GM12874 (cell line): ENCODE measurements at regions not wholly inside any gene's neighbourhood (a gene's known extent, or its start where the extent isn't known, plus 50 kb on each side); places are given as distances from the start of the nearest gene placed in this dataset.

Experiments used
- TF ChIP-seq, protein P1 (sequence below): IDR thresholded peaks from 2 replicates; pipeline ENCODE4 v1.5.1; 2011; ENCODE audit warnings: low read depth, mild to moderate bottlenecking, control low read depth, low read length, moderate library complexity; ENCODE audit not compliant: insufficient read depth

DNA sequence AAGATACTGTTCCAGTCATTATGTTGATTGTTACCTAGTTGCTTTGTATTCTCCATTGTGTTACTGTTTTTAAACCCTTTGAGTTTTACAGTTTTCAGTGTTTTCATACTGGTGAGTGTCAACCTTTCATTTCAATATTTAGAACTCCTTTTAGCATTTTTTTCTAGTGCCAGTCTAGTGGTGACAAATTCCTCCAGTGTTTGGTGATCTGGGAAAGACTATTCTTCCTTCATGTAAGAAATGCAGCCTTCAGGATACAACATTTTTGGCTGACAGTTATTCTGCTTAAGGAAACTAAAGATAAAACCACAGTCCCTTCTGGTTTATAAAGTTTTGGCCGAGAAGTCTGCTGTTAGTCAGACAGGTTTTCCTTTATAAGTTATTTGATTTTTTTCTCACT lies 143.8 kb downstream of the ETAA1 start:
- TF ChIP-seq, protein P1, sequence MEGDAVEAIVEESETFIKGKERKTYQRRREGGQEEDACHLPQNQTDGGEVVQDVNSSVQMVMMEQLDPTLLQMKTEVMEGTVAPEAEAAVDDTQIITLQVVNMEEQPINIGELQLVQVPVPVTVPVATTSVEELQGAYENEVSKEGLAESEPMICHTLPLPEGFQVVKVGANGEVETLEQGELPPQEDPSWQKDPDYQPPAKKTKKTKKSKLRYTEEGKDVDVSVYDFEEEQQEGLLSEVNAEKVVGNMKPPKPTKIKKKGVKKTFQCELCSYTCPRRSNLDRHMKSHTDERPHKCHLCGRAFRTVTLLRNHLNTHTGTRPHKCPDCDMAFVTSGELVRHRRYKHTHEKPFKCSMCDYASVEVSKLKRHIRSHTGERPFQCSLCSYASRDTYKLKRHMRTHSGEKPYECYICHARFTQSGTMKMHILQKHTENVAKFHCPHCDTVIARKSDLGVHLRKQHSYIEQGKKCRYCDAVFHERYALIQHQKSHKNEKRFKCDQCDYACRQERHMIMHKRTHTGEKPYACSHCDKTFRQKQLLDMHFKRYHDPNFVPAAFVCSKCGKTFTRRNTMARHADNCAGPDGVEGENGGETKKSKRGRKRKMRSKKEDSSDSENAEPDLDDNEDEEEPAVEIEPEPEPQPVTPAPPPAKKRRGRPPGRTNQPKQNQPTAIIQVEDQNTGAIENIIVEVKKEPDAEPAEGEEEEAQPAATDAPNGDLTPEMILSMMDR: no peak

DNA sequence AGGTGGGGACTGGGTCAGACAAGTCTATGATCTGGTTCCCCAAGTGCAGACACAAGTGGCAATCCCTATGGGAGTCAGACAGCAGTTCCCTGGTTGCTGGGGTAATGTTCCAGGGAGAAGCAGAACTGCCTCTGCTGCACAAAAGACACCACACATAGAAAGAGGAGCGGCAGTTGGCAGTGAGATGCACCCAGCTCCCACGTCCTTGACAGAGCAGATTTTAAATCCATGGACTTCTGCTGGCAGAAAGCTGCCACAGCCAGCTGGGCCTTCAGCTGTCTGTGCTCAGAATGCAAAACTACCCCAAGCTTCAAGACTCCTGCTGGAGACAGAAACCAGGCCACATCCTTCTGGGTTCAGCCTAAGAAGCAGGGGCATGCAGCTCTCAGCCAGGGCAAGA lies 147.2 kb downstream of the ETAA1 start:
- TF ChIP-seq, protein P1: no peak

DNA sequence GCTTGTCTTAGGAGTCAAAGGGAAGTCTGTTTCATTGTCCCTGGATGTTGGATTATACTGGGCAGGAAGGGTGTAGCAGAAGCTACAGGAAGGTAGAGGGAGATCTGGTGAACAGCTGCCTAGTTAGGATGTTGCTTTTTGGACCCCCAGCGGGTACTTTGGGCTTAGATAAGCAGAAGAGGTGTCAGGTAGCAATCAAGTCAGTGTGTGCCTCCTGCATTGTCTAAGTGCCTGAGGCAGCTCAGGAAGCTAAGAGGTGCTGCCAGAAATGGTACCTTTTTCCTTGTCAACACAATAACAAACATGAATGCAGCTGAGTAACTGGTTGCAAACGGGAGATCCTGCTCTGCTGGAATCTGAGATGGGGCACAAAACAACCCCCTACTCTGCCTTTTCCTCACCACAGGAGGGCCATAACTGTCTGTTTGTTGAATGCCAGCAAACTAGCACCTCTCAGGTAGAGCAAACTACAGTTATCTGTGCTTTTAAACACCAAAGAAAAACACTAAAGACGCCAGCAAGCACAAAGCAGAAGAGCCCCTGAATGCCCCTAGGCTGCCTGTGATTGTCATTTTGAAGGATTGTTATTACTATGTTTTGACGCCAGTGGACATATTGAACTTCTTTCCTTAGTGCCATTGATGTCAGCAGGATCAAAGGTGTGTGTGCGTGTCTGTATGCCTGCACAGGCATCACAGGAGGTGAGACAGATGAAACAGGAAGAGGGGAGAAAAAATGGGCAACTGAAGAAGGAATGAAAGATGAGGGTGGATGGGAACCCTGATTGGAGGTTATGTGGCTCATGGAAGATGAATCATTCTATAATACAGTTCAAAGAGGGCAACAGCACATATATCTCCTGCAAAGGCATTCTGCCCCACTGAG lies 151.4 kb downstream of the ETAA1 start:
- TF ChIP-seq, protein P1: no peak

DNA sequence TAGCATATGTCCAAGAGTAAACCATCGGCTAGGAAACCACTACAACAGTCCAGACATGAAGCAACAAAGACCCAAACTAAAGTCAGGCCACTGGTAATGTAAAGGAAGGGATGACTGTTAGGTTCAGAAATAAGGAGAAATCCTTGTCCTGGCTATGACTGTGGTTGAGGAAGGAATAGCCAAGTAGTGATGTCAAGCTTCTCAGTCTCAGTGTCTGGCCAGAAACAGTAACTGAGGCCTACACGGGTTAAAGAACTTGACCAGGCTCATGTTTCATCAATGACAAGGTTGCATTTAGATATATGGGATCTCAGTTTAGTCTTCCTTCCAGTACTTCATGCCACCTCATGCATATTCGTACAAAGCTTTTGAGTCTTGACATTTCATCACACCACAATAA lies 162.0 kb downstream of the ETAA1 start:
- TF ChIP-seq, protein P1: no peak

DNA sequence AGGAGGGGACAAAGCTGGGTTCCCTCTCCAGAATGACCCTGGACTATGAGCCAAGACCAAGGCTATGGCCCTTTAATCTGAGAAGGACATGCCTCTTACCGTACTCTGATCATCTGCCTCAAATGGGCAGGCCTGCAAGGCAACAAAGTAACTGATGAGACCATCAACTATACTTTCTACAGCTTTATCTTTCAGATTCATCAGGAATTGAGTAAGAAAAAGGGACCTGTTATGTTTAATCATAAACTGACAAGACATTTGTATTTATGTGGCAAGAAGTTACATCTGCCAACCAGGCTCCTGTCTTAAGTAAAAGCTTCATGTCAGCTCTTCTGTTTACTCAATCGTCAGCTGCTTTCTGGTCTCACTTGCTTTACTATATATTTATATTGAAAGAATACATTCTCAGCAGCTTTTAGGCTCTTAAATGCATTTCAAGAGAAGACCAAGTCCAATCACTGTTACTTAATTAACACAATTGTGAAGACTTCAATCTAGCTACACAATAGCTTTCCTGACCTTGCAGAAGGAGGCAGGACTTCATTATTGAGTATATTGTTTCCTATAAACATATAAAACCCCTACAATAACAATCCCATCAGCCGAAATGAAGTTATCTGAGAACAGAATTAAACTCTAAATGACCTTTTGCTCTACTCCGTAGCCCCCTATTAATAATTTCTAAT lies 163.8 kb downstream of the ETAA1 start:
- TF ChIP-seq, protein P1: no peak

DNA sequence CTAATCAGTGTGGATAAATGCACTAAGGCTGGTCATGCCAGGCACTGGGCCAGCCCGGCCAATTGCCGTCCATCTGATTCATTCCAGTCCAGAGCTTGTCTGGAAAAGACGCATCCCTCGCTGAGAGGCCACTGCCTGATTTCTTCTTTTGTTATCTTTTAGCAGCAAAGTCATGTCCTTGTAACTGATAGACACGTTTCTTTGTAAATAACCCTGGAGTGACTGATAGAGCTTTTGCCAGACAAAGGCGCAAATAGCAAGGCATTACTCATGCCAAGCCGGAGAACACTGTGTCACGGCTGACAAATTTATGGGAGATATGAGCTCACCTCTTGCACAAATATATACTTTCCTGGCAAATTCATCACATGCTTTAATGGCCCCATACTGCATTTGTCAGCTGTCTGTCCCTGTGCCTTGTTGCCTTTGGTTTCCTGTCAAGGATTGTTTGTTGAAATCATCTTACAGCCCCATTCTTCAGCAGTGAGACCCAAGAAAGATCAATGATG lies 164.4 kb downstream of the ETAA1 start:
- TF ChIP-seq, protein P1: no peak

DNA sequence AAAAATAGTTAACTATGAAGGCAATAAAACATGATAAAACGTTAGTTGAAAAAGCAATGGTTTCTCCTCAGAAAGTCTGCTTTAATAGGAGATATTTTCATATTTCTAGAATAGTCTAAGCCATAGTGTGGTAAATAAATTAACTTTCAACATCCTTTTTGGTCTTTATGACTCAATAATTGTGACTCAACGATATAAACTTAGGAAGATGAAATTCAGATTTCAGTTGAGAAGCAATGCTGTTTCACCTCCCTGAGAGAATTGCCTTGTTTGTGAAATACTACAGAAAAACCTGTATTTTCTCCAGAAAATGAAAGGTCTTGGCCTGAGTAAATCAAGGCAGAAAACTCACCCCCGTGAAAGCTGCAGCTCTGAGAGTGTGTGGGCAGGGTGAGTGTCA lies 166.9 kb downstream of the ETAA1 start:
- TF ChIP-seq, protein P1: no peak
